NAMALWA (cell line): ENCODE measurements at regions not wholly inside any gene's neighbourhood (a gene's known extent, or its start where the extent isn't known, plus 50 kb on each side); places are given as distances from the start of the nearest gene placed in this dataset.

Experiments
- DNase-seq: peaks from one replicate; pipeline ENCODE4 v3.0.0-alpha.2; 2015; ENCODE audit warnings: low spot score

GRCh38 chr4:19780871-19781270 is 470.8 kb upstream of the SLIT2 start:
- no peak for DNase-seq

- DNase-seq: no peak
Measured at GRCh38 chr4:19776929-19777328, 474.8 kb upstream of the SLIT2 start.

GRCh38 chr4:19776021-19776459 is 475.7 kb upstream of the SLIT2 start:
- DNase-seq: no peak

GRCh38 chr4:19774690-19775256 is 476.9 kb upstream of the SLIT2 start:
- DNase-seq: no peak

GRCh38 chr4:19772581-19772980 is 479.1 kb upstream of the SLIT2 start:
- no peak for DNase-seq

- DNase-seq: no peak
Measured at GRCh38 chr4:19756661-19757060, 495.0 kb upstream of the SLIT2 start.

- DNase-seq: no peak
Measured at GRCh38 chr4:19752599-19752998, 499.1 kb upstream of the SLIT2 start.

GRCh38 chr4:19748519-19749479 is 502.9 kb upstream of the SLIT2 start:
- DNase-seq: no peak

- DNase-seq: no peak
Measured at GRCh38 chr4:19746377-19746776, 505.3 kb upstream of the SLIT2 start.

GRCh38 chr4:19743115-19743638 is 508.5 kb upstream of the SLIT2 start:
- no peak for DNase-seq

- peak; percentile 5 for DNase-seq
Measured at GRCh38 chr4:19739101-19739651, 512.5 kb upstream of the SLIT2 start.

- DNase-seq: no peak
Measured at GRCh38 chr4:19736968-19737756, 514.5 kb upstream of the SLIT2 start.

GRCh38 chr4:19735012-19735411 is 516.7 kb upstream of the SLIT2 start:
- no peak for DNase-seq

GRCh38 chr4:19729886-19730651 is 521.6 kb upstream of the SLIT2 start:
- peak; percentile 11 for DNase-seq

- DNase-seq: no peak
Measured at GRCh38 chr4:19728773-19729172, 522.9 kb upstream of the SLIT2 start.

GRCh38 chr4:19727141-19727540 is 524.6 kb upstream of the SLIT2 start:
- no peak for DNase-seq

GRCh38 chr4:19725130-19725529 is 526.6 kb upstream of the SLIT2 start:
- DNase-seq: no peak

- DNase-seq: no peak
Measured at GRCh38 chr4:19722404-19722803, 529.3 kb upstream of the SLIT2 start.

- no peak for DNase-seq
Measured at GRCh38 chr4:19721587-19721986, 530.1 kb upstream of the SLIT2 start.

GRCh38 chr4:19720610-19721009 is 531.1 kb upstream of the SLIT2 start:
- no peak for DNase-seq

GRCh38 chr4:19720190-19720589 is 531.5 kb upstream of the SLIT2 start:
- no peak for DNase-seq
